ENCODE measurements at regions not wholly inside any gene's neighbourhood (a gene's known extent, or its start where the extent isn't known, plus 50 kb on each side); places are given as distances from the start of the nearest gene placed in this dataset.

- TF ChIP-seq CTCF (IDR thresholded peaks at IDR 0.05; ENCODE audit: low read depth, low read length) (no peak), POLR2A (IDR thresholded peaks at IDR 0.05; ENCODE audit: extremely low read depth, insufficient read length) (no peak), MAX (IDR thresholded peaks at IDR 0.05; ENCODE audit: low read depth, low read length) (no peak), MYC (IDR thresholded peaks at IDR 0.05; ENCODE audit: low read depth, low read length) (no peak)
Measured at GRCh38 chr12:124218243-124218560, 76.7 kb upstream of the RFLNA start.
